Transverse colon (tissue), 4 donors: ENCODE measurements at regions not wholly inside any gene's neighbourhood (a gene's known extent, or its start where the extent isn't known, plus 50 kb on each side); places are given as distances from the start of the nearest gene placed in this dataset.

Experiments
- POLR2AphosphoS5 ChIP-seq, 3 donors: sonication (generic); formaldehyde crosslinking; IDR thresholded peaks; one replicate each; pipeline ENCODE4 v1.6.1; 2016; ENCODE audit warnings: antibody characterized with exemption in 3 of 3
- TF ChIP-seq, protein P1 (sequence below), 5 experiments: fragments of 200-600 bp in 3 of 5; fragments of 450-650 bp in 2 of 5; sonication (generic) in 3 of 5; IDR thresholded peaks; 1 replicate in 2 of 5; 2 replicates in 3 of 5; pipeline ENCODE4 v1.5.1; 2016 to 2017; ENCODE audit warnings: antibody characterized with exemption in 5 of 5, inconsistent platforms in 3 of 5, mild to moderate bottlenecking in 2 of 5, moderate library complexity in 1 of 5

DNA sequence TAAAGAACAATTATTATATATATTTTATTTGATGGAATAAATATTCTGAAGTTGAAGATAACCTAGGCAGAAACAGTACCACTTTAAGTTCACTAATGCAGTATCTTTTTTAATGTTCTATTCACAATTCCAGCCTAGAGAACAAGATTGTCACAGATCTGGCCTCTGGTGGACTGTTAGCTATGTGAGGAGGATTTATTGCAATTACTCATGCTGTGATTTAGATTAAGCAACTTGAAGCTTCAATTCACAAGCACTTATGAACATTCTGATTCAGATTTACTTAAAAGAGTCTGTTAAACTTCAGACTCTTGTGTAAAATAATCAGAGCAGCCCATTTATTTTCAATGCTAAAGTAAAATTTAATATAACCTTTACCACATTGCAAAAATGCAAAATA lies 1489.8 kb downstream of the STIM2 start:
- TF ChIP-seq POLR2AphosphoS5 (IDR thresholded peaks at IDR 0.05) = no peak
- TF ChIP-seq, protein P1, sequence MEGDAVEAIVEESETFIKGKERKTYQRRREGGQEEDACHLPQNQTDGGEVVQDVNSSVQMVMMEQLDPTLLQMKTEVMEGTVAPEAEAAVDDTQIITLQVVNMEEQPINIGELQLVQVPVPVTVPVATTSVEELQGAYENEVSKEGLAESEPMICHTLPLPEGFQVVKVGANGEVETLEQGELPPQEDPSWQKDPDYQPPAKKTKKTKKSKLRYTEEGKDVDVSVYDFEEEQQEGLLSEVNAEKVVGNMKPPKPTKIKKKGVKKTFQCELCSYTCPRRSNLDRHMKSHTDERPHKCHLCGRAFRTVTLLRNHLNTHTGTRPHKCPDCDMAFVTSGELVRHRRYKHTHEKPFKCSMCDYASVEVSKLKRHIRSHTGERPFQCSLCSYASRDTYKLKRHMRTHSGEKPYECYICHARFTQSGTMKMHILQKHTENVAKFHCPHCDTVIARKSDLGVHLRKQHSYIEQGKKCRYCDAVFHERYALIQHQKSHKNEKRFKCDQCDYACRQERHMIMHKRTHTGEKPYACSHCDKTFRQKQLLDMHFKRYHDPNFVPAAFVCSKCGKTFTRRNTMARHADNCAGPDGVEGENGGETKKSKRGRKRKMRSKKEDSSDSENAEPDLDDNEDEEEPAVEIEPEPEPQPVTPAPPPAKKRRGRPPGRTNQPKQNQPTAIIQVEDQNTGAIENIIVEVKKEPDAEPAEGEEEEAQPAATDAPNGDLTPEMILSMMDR (IDR thresholded peaks at IDR 0.05) = no peak
